Skeletal muscle tissue (tissue), 3 donors: ENCODE measurements at regions not wholly inside any gene's neighbourhood (a gene's known extent, or its start where the extent isn't known, plus 50 kb on each side); places are given as distances from the start of the nearest gene placed in this dataset.

Experiments used
- H3K27ac ChIP-seq: one replicate; pipeline ENCODE4 v1.7.0; 2013; ENCODE audit warnings: mild to moderate bottlenecking, low read depth, low read length, inconsistent platforms
- H3K27me3 ChIP-seq, 3 donors: one replicate each; pipeline ENCODE4 v1.7.0; 2013; ENCODE audit warnings: low read length in 3 of 3; ENCODE audit not compliant: control insufficient read depth in 3 of 3, insufficient read depth in 3 of 3
- H3K36me3 ChIP-seq, 3 donors: one replicate each; pipeline ENCODE4 v1.7.0; 2013; ENCODE audit warnings: low read length in 3 of 3; ENCODE audit not compliant: control insufficient read depth in 3 of 3, insufficient read depth in 3 of 3
- H3K4me1 ChIP-seq, 3 donors: one replicate each; pipeline ENCODE4 v1.7.0; 2013; ENCODE audit warnings: low read length in 3 of 3, mild to moderate bottlenecking in 3 of 3; ENCODE audit not compliant: control insufficient read depth in 3 of 3, insufficient read depth in 3 of 3
- H3K4me3 ChIP-seq, 3 donors: one replicate each; pipeline ENCODE4 v1.7.0; 2013; ENCODE audit warnings: low read length in 3 of 3
- H3K9ac ChIP-seq, 3 donors: one replicate each; pipeline ENCODE4 v1.7.0; 2013; ENCODE audit warnings: low read length in 3 of 3, mild to moderate bottlenecking in 3 of 3, moderate library complexity in 2 of 3, low read depth in 1 of 3
- H3K9me3 ChIP-seq, 3 donors: one replicate each; pipeline ENCODE4 v1.7.0; 2013; ENCODE audit warnings: low read length in 3 of 3; ENCODE audit not compliant: control insufficient read depth in 3 of 3
- donor health status: Osteomylitis.

DNA sequence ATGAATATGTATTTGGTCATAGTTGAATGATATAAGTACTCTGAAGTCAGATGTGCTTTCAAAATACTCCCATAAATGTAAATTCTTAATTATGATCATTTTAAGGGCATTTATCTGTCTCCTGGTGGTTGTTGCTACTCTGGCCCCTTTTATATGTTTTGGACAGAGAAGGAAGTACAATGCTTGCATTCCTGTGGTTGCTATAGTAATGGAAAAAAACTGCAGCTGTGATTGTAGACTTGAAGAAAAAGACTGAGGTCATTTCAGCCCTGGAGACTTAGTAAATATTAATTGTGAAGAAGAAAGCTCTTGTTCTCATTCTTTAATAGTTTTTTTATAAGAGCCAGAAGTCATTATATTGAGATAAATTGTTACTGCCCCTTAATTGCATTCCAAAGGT, 70.2 kb upstream of the FERD3L start:
- Histone ChIP-seq H3K27me3 (no peaks in the 10 kb centered on the region), H3K9ac (no peak overlapping the region), H3K4me3 (no peak overlapping the region), H3K9me3 (peaks cover 0 to 3% (median 0%) of the 10 kb centered on the region in 3 donors), H3K36me3 (no peaks in the 10 kb centered on the region), H3K27ac (no peak overlapping the region), H3K4me1 (no peaks in the 10 kb centered on the region)

DNA sequence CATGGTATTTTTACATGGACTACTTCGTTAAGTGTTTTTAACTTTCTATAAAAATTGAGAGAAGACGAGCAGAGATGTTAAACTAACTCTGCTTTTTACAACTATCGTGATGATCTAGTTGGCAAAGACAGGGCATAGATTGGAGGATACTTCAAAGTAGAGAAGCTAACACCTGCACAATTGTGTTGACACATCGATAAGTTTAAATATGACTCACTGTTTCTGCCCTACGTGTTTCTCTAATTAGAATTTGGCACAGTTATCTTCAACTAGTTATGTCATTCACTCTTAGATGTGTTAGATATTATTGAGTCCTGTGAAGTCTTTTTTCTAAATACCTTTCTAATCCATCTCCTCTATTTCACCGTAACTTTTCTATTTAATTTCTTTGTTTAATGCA, 68.5 kb upstream of the FERD3L start:
- Histone ChIP-seq H3K4me3 (no peak overlapping the region), H3K9me3 (peaks cover 0 to 3% (median 0%) of the 10 kb centered on the region in 3 donors), H3K9ac (no peak overlapping the region), H3K27me3 (no peaks in the 10 kb centered on the region), H3K4me1 (no peaks in the 10 kb centered on the region), H3K36me3 (no peaks in the 10 kb centered on the region), H3K27ac (no peak overlapping the region)

DNA sequence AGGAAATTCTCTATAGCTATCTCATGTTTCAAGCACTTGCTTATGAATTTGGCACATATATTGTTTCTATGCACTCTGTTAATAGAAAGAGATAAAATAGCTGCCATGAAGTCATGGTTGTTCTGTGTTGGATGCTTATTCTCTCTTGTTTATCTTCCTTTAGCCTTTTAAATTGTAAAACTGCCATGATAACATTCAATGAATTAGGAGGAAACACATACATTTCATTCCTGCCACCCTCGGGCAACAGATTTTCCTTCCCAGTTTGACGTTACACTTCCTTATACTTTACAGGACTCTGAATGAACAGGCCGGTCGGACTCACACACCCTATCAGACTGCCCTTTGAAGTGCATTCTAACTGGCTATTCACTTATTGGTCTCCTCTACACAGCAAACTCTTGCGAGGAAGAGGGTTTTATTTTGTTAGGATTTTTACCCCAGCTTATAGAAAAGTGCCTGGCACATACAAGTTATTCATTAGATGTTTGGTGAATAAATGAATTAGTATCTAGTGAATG, 65.7 kb upstream of the FERD3L start:
- no peak overlapping the region for H3K4me3 ChIP-seq
- peaks cover 0 to 3% (median 0%) of the 10 kb centered on the region in 3 donors for H3K9me3 ChIP-seq
- H3K4me1 ChIP-seq: no peaks in the 10 kb centered on the region
- no peaks in the 10 kb centered on the region for H3K27me3 ChIP-seq
- no peaks in the 10 kb centered on the region for H3K36me3 ChIP-seq
- H3K27ac ChIP-seq: no peak overlapping the region
- H3K9ac ChIP-seq: no peak overlapping the region

- no peak overlapping the region for H3K4me3 ChIP-seq
- H3K4me1 ChIP-seq: no peaks in the 10 kb centered on the region
- H3K27me3 ChIP-seq: no peaks in the 10 kb centered on the region
- no peak overlapping the region for H3K27ac ChIP-seq
- H3K9me3 ChIP-seq: peaks cover 0 to 3% (median 0%) of the 10 kb centered on the region in 3 donors
- H3K36me3 ChIP-seq: no peaks in the 10 kb centered on the region
- no peak overlapping the region for H3K9ac ChIP-seq
Observed at GRCh38 chr7:19209166-19209696, 64.0 kb upstream of the FERD3L start.

DNA sequence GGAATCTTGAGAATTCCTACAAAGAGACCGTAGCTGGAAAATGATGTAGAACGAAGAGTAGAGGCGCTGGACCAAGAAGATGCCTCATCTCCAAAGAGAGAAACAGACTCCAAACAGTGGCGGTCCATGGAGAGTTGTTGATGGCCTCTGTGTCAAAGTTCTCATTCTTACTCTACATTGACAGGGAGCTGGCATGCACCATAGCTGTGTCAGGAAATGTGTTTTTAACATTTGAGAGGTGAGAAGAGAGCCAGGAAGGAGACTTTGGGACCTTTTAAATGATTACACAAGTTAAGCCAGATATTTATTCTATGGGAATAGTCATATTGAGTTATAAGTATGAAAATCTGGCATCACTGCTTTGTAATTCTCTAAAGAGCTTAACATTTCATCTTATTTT, 61.5 kb upstream of the FERD3L start:
- no peak overlapping the region for H3K9ac ChIP-seq
- H3K27me3 ChIP-seq: no peaks in the 10 kb centered on the region
- no peak overlapping the region for H3K27ac ChIP-seq
- no peak overlapping the region for H3K4me3 ChIP-seq
- no peaks in the 10 kb centered on the region for H3K36me3 ChIP-seq
- no peaks in the 10 kb centered on the region for H3K4me1 ChIP-seq
- no peaks in the 10 kb centered on the region for H3K9me3 ChIP-seq

GRCh38 chr7:19203686-19204085, 58.5 kb upstream of the FERD3L start:
- H3K27ac ChIP-seq: no peak overlapping the region

GRCh38 chr7:19202599-19202998, 57.4 kb upstream of the FERD3L start:
- no peaks in the 10 kb centered on the region for H3K9me3 ChIP-seq
- no peaks in the 10 kb centered on the region for H3K4me1 ChIP-seq
- H3K36me3 ChIP-seq: no peaks in the 10 kb centered on the region
- H3K9ac ChIP-seq: no peak overlapping the region
- H3K27ac ChIP-seq: no peak overlapping the region
- H3K27me3 ChIP-seq: no peaks in the 10 kb centered on the region
- H3K4me3 ChIP-seq: no peak overlapping the region

More at GRCh38 chr7:19203686-19204085, 58.5 kb upstream of the FERD3L start:
- Histone ChIP-seq H3K36me3 (no peaks in the 10 kb centered on the region), H3K9me3 (no peaks in the 10 kb centered on the region), H3K27me3 (no peaks in the 10 kb centered on the region), H3K9ac (no peak overlapping the region), H3K4me3 (no peak overlapping the region), H3K4me1 (no peaks in the 10 kb centered on the region)
